OCI-LY7 (cell line): ENCODE measurements at regions not wholly inside any gene's neighbourhood (a gene's known extent, or its start where the extent isn't known, plus 50 kb on each side); places are given as distances from the start of the nearest gene placed in this dataset.

Experiments
- CTCF ChIP-seq: fragments of 200-600 bp; sonication (generic); conservative IDR thresholded peaks from 2 replicates; pipeline ENCODE4 v1.5.1; 2014; ENCODE audit warnings: mild to moderate bottlenecking, antibody characterized with exemption, low read length, moderate library complexity, mixed read lengths
- EZH2phosphoT487 ChIP-seq: fragments of 200-600 bp; sonication (generic); IDR thresholded peaks from 2 replicates; pipeline ENCODE4 v1.6.1; 2018; ENCODE audit warnings: low read depth, borderline replicate concordance, mild to moderate bottlenecking, mixed run types, antibody characterized with exemption, low read length, moderate library complexity, mixed read lengths

- no peak for TF ChIP-seq CTCF
- TF ChIP-seq EZH2phosphoT487 = no peak
Observed at GRCh38 chr3:103644450-103644849, 1209.6 kb downstream of the ZPLD1 start.
